Right lobe of liver (tissue), 6 donors: ENCODE measurements at regions not wholly inside any gene's neighbourhood (a gene's known extent, or its start where the extent isn't known, plus 50 kb on each side); places are given as distances from the start of the nearest gene placed in this dataset.

ENCODE experiments used
- ATAC-seq, 4 donors: fragments of 200-7000 bp; cut with Tn5 transposase; one replicate each; pipeline ENCODE4 v1.9.1; 2020; ENCODE audit warnings: mild to moderate bottlenecking in 4 of 4, moderate library complexity in 4 of 4
- DNase-seq, 3 donors: peaks; one replicate each; pipeline ENCODE4 v3.0.0-alpha.2; 2020
- H3K27ac ChIP-seq, 3 donors: fragments of 200-600 bp; one replicate each; pipeline ENCODE4 v1.8.0; 2022
- H3K27me3 ChIP-seq, 2 donors: fragments of 200-600 bp; one replicate each; pipeline ENCODE4 v1.8.0; 2022
- H3K36me3 ChIP-seq, 4 donors: fragments of 200-600 bp; sonication (generic) in 1 of 4; one replicate each; pipeline versions ENCODE4 v1.5.1 to v1.8.0; 2017 to 2022; ENCODE audit warnings: control low read depth in 1 of 4
- H3K4me1 ChIP-seq, 4 donors: fragments of 200-600 bp; sonication (generic) in 1 of 4; one replicate each; pipeline versions ENCODE4 v1.5.1 to v1.8.0; 2017 to 2022; ENCODE audit warnings: control low read depth in 1 of 4
- H3K4me3 ChIP-seq, 3 donors: fragments of 200-600 bp; one replicate each; pipeline ENCODE4 v1.8.0; 2022
- H3K9me3 ChIP-seq, 4 donors: fragments of 200-600 bp; sonication (generic) in 1 of 4; one replicate each; pipeline versions ENCODE4 v1.5.1 to v1.8.0; 2017 to 2022; ENCODE audit warnings: control low read depth in 1 of 4
- CTCF ChIP-seq, 4 donors: fragments of 200-600 bp in 3 of 4; fragments of 450-650 bp in 1 of 4; IDR thresholded peaks; one replicate each; pipeline versions ENCODE4 v1.5.1 to v1.8.0; 2016 to 2022; ENCODE audit warnings: antibody characterized with exemption in 4 of 4, mild to moderate bottlenecking in 2 of 4
- POLR2A ChIP-seq: fragments of 450-650 bp; IDR thresholded peaks from one replicate; pipeline ENCODE4 v1.6.1; 2017; ENCODE audit warnings: antibody characterized with exemption, mild to moderate bottlenecking
- WGBS: methylation state at CpG from one replicate; pipeline ENCODE4 v1.1.6; 2018; ENCODE audit warnings: low coverage, low lambda C conversion rate; ENCODE audit not compliant: insufficient coverage; ENCODE audit errors: missing lambda C conversion rate; 5-methylcytosine and 5-hydroxymethylcytosine counted together
- intact Hi-C, 2 donors: fragments of 100-400 bp; cut with DNase I; formaldehyde crosslinking; loops; one replicate each; pipeline versions ENCODE4 v1.11.2 to v1.14.1; 2022
- donor health status: DM: no; HTN: yes; CAD: no.
- donor health status: DM: no; HTN: no; CAD: no.
- donor health status: DM: no; HTN: no; CAD: no.
- donor health status: DM: no; HTN: yes; CAD: no.
- donor health status: DM: no; HTN: yes; CAD: no.

DNA sequence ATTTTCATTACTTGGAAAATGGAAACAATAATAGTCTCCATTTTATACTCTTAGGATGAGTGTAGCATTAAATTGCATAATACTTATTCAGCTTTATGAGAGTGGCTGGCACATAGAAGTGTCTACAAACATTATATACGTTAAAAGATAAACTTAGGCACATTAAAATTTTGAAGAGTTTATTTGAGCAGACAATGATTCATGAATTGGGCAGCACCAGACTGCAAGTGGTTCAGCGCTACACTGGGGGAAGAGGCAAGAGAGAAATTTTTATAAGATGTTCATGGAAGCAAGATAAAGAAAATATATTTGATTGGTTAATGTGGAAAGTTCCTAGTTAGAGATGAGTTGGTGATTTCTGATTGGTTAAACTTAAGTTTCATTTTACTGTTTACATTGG, 243.7 kb downstream of the RASEF start:
- H3K9me3 ChIP-seq, result peaks cover 0 to 5% (median 0%) of the 10 kb centered on the region in 4 donors
- DNase-seq (no peak), ATAC-seq (no peak)
- H3K4me3 ChIP-seq, result no peak overlapping the region
- intact Hi-C loops, result no loop called here
- no peaks in the 10 kb centered on the region for H3K4me1 ChIP-seq
- 69% methylated on average over 2 of the region's 2 CpGs for WGBS
- no peak overlapping the region for H3K27ac ChIP-seq
- TF ChIP-seq CTCF (IDR thresholded peaks at IDR 0.05) (no peak), POLR2A (no peak)
- H3K27me3 ChIP-seq, result no peaks in the 10 kb centered on the region
- H3K36me3 ChIP-seq, result no peaks in the 10 kb centered on the region

DNA sequence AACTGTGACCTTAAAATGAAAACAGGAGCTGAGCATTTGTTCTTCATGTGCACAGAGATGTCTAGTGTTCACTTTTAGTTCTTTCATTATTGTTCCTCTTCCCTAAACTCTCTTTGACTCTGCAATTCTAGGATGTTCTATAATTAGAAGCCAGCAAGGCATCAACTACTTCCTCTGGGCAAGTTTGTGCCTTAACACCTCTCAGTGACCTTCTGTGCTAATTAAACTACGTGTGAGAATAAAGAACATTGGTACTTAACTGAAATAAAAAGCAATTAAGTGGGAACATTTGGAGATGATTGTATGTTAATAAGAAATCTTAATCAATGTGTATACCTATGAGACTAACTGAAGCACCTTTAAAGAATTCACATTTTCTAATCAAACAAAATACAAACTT, 242.8 kb downstream of the RASEF start:
- DNase-seq, result no peak
- Histone ChIP-seq H3K36me3 (no peaks in the 10 kb centered on the region), H3K4me3 (no peak overlapping the region), H3K4me1 (no peaks in the 10 kb centered on the region), H3K9me3 (peaks cover 0 to 5% (median 0%) of the 10 kb centered on the region in 4 donors), H3K27me3 (no peaks in the 10 kb centered on the region), H3K27ac (no peak overlapping the region)
- intact Hi-C loops, result no loop called here
- ATAC-seq, result no peak
- TF ChIP-seq CTCF (IDR thresholded peaks at IDR 0.05) (no peak), POLR2A (no peak)
- 0% methylated on average over 1 of the region's 1 CpG for WGBS

DNA sequence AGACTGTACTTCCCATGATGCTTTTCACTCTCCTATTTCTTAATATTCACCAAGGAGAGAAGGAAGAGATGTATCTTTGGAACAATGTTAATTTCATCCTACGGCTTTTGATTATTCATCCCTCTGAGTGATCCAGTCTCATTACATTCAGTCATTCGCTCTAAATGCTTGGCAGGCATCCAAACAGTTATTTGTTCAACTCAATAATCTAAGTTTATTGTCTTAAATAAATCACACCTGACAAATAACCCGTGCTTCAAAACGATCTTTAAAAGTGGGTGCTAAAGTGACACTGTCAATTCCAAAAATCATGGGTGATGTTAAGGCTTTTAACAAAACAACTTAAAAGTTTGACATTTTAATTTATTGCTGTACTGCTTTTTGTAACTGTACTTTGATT, 233.1 kb downstream of the RASEF start:
- Histone ChIP-seq H3K36me3 (no peaks in the 10 kb centered on the region), H3K9me3 (no peaks in the 10 kb centered on the region), H3K27ac (no peak overlapping the region), H3K27me3 (no peaks in the 10 kb centered on the region), H3K4me1 (no peaks in the 10 kb centered on the region), H3K4me3 (no peak overlapping the region)
- ATAC-seq, result no peak
- 30% methylated on average over 4 of the region's 4 CpGs for WGBS
- no peak for DNase-seq
- TF ChIP-seq CTCF (IDR thresholded peaks at IDR 0.05) (no peak), POLR2A (no peak)
- intact Hi-C loops, result no loop called here

- no peak for DNase-seq
- Histone ChIP-seq H3K36me3 (no peaks in the 10 kb centered on the region), H3K4me3 (no peak overlapping the region), H3K27me3 (no peaks in the 10 kb centered on the region), H3K27ac (no peak overlapping the region), H3K4me1 (no peaks in the 10 kb centered on the region), H3K9me3 (no peaks in the 10 kb centered on the region)
- TF ChIP-seq POLR2A, result no peak
- TF ChIP-seq CTCF (IDR thresholded peaks at IDR 0.05), result no peak
- intact Hi-C loops, result no loop called here
- ATAC-seq, result no peak
- WGBS, result 56% methylated on average over 2 of the region's 2 CpGs
Observed at GRCh38 chr9:82865524-82865923, 197.4 kb downstream of the RASEF start.
